WTC11 (cell line): ENCODE measurements at regions not wholly inside any gene's neighbourhood (a gene's known extent, or its start where the extent isn't known, plus 50 kb on each side); places are given as distances from the start of the nearest gene placed in this dataset.
A peak's percentile ranks its signal among the peaks of the same experiment; 100 is the strongest.

Experiments
- ATAC-seq: fragments of 200-7000 bp; cut with Tn5 transposase; 2 replicates; pipeline ENCODE4 v1.10.0; 2021; ENCODE audit warnings: mild to moderate bottlenecking, moderate library complexity
- CTCF ChIA-PET: fragments of 300-600 bp; sonication (Branson Sonifier 250); formaldehyde crosslinking; loops from one replicate; lab custom pipeline; 2021; ENCODE audit warnings: antibody characterized with exemption; lab: Charles Lee
- POLR2A ChIA-PET: fragments of 350-600 bp; sonication (Branson Sonifier 250); formaldehyde crosslinking; loops from one replicate; lab custom pipeline; 2021; ENCODE audit warnings: antibody characterized with exemption; lab: Charles Lee
- DNase-seq: peaks from one replicate; pipeline ENCODE4 v3.0.0; 2021; ENCODE audit warnings: low spot score
- H3K27ac Mint-ChIP-seq: 2 replicates; pipeline ENCODE4 v1.8.0; 2021; ENCODE audit warnings: mixed read lengths
- H3K27me3 Mint-ChIP-seq: 2 replicates; pipeline ENCODE4 v1.8.0; 2021; ENCODE audit warnings: low read depth, mild to moderate bottlenecking, moderate library complexity, mixed read lengths
- H3K36me3 Mint-ChIP-seq: 2 replicates; pipeline ENCODE4 v1.8.0; 2021; ENCODE audit warnings: mixed read lengths
- H3K4me1 Mint-ChIP-seq: 2 replicates; pipeline ENCODE4 v1.8.0; 2022; ENCODE audit warnings: mixed read lengths
- H3K4me3 Mint-ChIP-seq: 2 replicates; pipeline ENCODE4 v1.8.0; 2021; ENCODE audit warnings: mild to moderate bottlenecking, moderate library complexity, mixed read lengths
- H3K9me3 Mint-ChIP-seq: 2 replicates; pipeline ENCODE4 v1.8.0; 2021; ENCODE audit warnings: mixed read lengths
- CREB1 ChIP-seq: sonication (generic); formaldehyde crosslinking; IDR thresholded peaks from 2 replicates; pipeline ENCODE4 v1.8.0; 2023; ENCODE audit warnings: mild to moderate bottlenecking, missing genetic modification reagents
- FOXK1 ChIP-seq: sonication (generic); formaldehyde crosslinking; IDR thresholded peaks from 2 replicates; pipeline ENCODE4 v1.8.0; 2022; ENCODE audit warnings: mild to moderate bottlenecking, moderate library complexity, missing genetic modification reagents
- FOXP1 ChIP-seq: sonication (generic); formaldehyde crosslinking; IDR thresholded peaks from 2 replicates; pipeline ENCODE4 v1.8.0; 2022; ENCODE audit warnings: missing genetic modification reagents, mild to moderate bottlenecking, moderate library complexity, borderline replicate concordance
- GABPB1 ChIP-seq: sonication (generic); formaldehyde crosslinking; IDR thresholded peaks from 2 replicates; pipeline ENCODE4 v1.8.1; 2023; ENCODE audit warnings: mild to moderate bottlenecking, missing genetic modification reagents
- GRHL2 ChIP-seq: fragments of 250-450 bp; sonication (Bioruptor Pico); IDR thresholded peaks from 2 replicates; pipeline ENCODE4 v1.8.0; 2022; ENCODE audit warnings: mild to moderate bottlenecking, moderate library complexity; ENCODE audit not compliant: insufficient replicate concordance, severe bottlenecking
- IRF1 ChIP-seq: sonication (generic); formaldehyde crosslinking; IDR thresholded peaks from 2 replicates; pipeline ENCODE4 v1.8.0; 2023; ENCODE audit warnings: missing genetic modification reagents
- KAT7 ChIP-seq: sonication (generic); formaldehyde crosslinking; IDR thresholded peaks from 2 replicates; pipeline ENCODE4 v1.8.1; 2023; ENCODE audit warnings: missing genetic modification reagents, mild to moderate bottlenecking, borderline replicate concordance
- MXD4 ChIP-seq: fragments of 250-450 bp; sonication (Bioruptor Pico); IDR thresholded peaks from 2 replicates; pipeline ENCODE4 v1.8.0; 2021; ENCODE audit warnings: mild to moderate bottlenecking, moderate library complexity, borderline replicate concordance
- NFATC4 ChIP-seq: fragments of 250-450 bp; sonication (Bioruptor Pico); IDR thresholded peaks from 2 replicates; pipeline ENCODE4 v1.9.0; 2021; ENCODE audit warnings: mild to moderate bottlenecking
- NFYB ChIP-seq: sonication (generic); formaldehyde crosslinking; conservative IDR thresholded peaks from 2 replicates; pipeline ENCODE4 v1.8.0; 2022; ENCODE audit warnings: low read depth, missing genetic modification reagents
- NR1H2 ChIP-seq: sonication (generic); formaldehyde crosslinking; IDR thresholded peaks from 2 replicates; pipeline ENCODE4 v1.9.0; 2021; ENCODE audit warnings: mild to moderate bottlenecking, moderate library complexity, missing genetic modification reagents
- PREB ChIP-seq: sonication (generic); formaldehyde crosslinking; IDR thresholded peaks from 2 replicates; pipeline ENCODE4 v1.8.1; 2022; ENCODE audit warnings: mild to moderate bottlenecking, missing genetic modification reagents, moderate library complexity, borderline replicate concordance
- RELA ChIP-seq: sonication (generic); formaldehyde crosslinking; IDR thresholded peaks from 2 replicates; pipeline ENCODE4 v1.8.1; 2022; ENCODE audit warnings: missing genetic modification reagents, mild to moderate bottlenecking, borderline replicate concordance
- RORB ChIP-seq: fragments of 250-450 bp; sonication (Bioruptor Pico); IDR thresholded peaks from 2 replicates; pipeline ENCODE4 v1.9.0; 2021; ENCODE audit warnings: mild to moderate bottlenecking
- SMAD4 ChIP-seq: sonication (generic); formaldehyde crosslinking; IDR thresholded peaks from 2 replicates; pipeline ENCODE4 v1.8.0; 2022; ENCODE audit warnings: mild to moderate bottlenecking, missing genetic modification reagents
- SOX15 ChIP-seq: fragments of 250-450 bp; sonication (Bioruptor Pico); IDR thresholded peaks from 2 replicates; pipeline ENCODE4 v1.9.0; 2021; ENCODE audit warnings: mild to moderate bottlenecking
- STAT6 ChIP-seq: sonication (generic); formaldehyde crosslinking; conservative IDR thresholded peaks from 2 replicates; pipeline ENCODE4 v1.8.1; 2023; ENCODE audit warnings: mild to moderate bottlenecking, low read depth, missing genetic modification reagents, moderate library complexity
- USF1 ChIP-seq: sonication (generic); formaldehyde crosslinking; IDR thresholded peaks from 2 replicates; pipeline ENCODE4 v1.8.0; 2022; ENCODE audit warnings: mild to moderate bottlenecking, missing genetic modification reagents
- ZBTB21 ChIP-seq: sonication (generic); formaldehyde crosslinking; IDR thresholded peaks from 2 replicates; pipeline ENCODE4 v1.8.1; 2023; ENCODE audit warnings: mild to moderate bottlenecking, missing genetic modification reagents, borderline replicate concordance
- ZNF121 ChIP-seq: sonication (generic); formaldehyde crosslinking; IDR thresholded peaks from 2 replicates; pipeline ENCODE4 v1.8.0; 2023; ENCODE audit warnings: missing genetic modification reagents
- ZNF219 ChIP-seq: sonication (generic); formaldehyde crosslinking; IDR thresholded peaks from 2 replicates; pipeline ENCODE4 v1.8.0; 2023; ENCODE audit warnings: missing genetic modification reagents, mild to moderate bottlenecking, borderline replicate concordance
- ZNF263 ChIP-seq: sonication (generic); formaldehyde crosslinking; IDR thresholded peaks from 2 replicates; pipeline ENCODE4 v1.8.1; 2022; ENCODE audit warnings: low read depth, mild to moderate bottlenecking, moderate library complexity, missing genetic modification reagents
- ZNF396 ChIP-seq: fragments of 250-450 bp; sonication (Bioruptor Pico); IDR thresholded peaks from 2 replicates; pipeline ENCODE4 v1.8.0; 2021; ENCODE audit warnings: mild to moderate bottlenecking, moderate library complexity, borderline replicate concordance
- ZNF532 ChIP-seq: fragments of 250-450 bp; sonication (Bioruptor Pico); IDR thresholded peaks from 2 replicates; pipeline ENCODE4 v1.9.0; 2021; ENCODE audit warnings: mild to moderate bottlenecking, borderline replicate concordance
- ZNF671 ChIP-seq: fragments of 250-450 bp; sonication (Bioruptor Pico); IDR thresholded peaks from 2 replicates; pipeline ENCODE4 v1.8.0; 2021; ENCODE audit warnings: mild to moderate bottlenecking
- TF ChIP-seq, protein P1 (sequence below): fragments of 250-450 bp; sonication (Bioruptor Pico); IDR thresholded peaks from 2 replicates; pipeline ENCODE4 v1.9.0; 2021; ENCODE audit warnings: moderate library complexity, mild to moderate bottlenecking, inconsistent platforms, borderline replicate concordance
- TF ChIP-seq, protein P2 (sequence below): sonication (generic); formaldehyde crosslinking; IDR thresholded peaks from 2 replicates; pipeline ENCODE4 v1.8.1; 2023; ENCODE audit warnings: mild to moderate bottlenecking, missing genetic modification reagents, moderate library complexity

DNA sequence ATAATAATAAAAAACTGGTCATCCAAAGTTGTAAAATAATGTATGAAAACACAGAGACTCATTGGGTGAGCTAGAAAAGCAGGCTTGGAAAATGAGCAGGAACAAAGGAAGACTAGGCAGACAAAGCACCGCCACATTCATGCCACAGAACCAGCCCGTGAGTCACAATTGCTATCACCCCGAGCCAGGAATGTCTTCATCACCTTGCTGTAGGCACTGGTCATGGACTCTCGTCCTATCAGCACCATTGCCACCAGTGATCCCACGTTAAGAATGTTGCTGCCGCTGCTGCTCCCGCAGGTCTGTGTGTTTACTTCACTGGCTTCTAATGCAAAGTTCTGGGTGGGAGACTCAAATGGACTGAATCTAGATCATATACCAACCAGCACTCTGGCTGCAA is 417.9 kb downstream of the PID1 start:
- peak; percentile 52; the same call in 1 of the 2 replicates for ATAC-seq
- Mint-ChIP-seq H3K4me3 (no peak overlapping the region), H3K9me3 (no peaks in the 10 kb centered on the region), H3K27me3 (no peaks in the 10 kb centered on the region), H3K36me3 (no peaks in the 10 kb centered on the region), H3K4me1 (peaks cover 7% of the 10 kb centered on the region; the same call in 1 of the 2 replicates)
- POLR2A ChIA-PET, result no interaction called here
- peak; percentile 12 for DNase-seq
- no peak for TF ChIP-seq IRF1 (CRISPR knock-in tag)
- no peak for TF ChIP-seq ZBTB21
- no peak for TF ChIP-seq NFYB (CRISPR knock-in tag)
- TF ChIP-seq FOXP1 (CRISPR knock-in tag), result no peak
- no peak for TF ChIP-seq CREB1 (CRISPR knock-in tag)
- no peak for TF ChIP-seq PREB (CRISPR knock-in tag)
- no peak for TF ChIP-seq ZNF121
- TF ChIP-seq STAT6 (CRISPR knock-in tag), result no peak
- TF ChIP-seq RELA (CRISPR knock-in tag), result no peak
- no peak for TF ChIP-seq NFATC4 (CRISPR knock-in tag)
- TF ChIP-seq GABPB1 (CRISPR knock-in tag), result no peak
- TF ChIP-seq, protein P1, sequence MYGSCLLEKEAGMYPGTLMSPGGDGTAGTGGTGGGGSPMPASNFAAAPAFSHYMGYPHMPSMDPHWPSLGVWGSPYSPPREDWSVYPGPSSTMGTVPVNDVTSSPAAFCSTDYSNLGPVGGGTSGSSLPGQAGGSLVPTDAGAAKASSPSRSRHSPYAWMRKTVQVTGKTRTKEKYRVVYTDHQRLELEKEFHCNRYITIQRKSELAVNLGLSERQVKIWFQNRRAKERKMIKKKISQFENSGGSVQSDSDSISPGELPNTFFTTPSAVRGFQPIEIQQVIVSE (CRISPR knock-in tag), result no peak
- no peak for TF ChIP-seq MXD4
- no peak for TF ChIP-seq RORB (CRISPR knock-in tag)
- TF ChIP-seq ZNF532 (CRISPR knock-in tag), result no peak
- no peak for TF ChIP-seq KAT7 (CRISPR knock-in tag)
- TF ChIP-seq, all 79 proteins: peak for 0
- H3K27ac Mint-ChIP-seq, result no peak overlapping the region
- CTCF ChIA-PET, result no interaction called here

GRCh38 chr2:228848638-228849037 is 422.4 kb downstream of the PID1 start:
- H3K4me3 Mint-ChIP-seq, result no peak overlapping the region
- no peaks in the 10 kb centered on the region for H3K9me3 Mint-ChIP-seq
- ATAC-seq (no peak), DNase-seq (no peak)
- no peaks in the 10 kb centered on the region for H3K27me3 Mint-ChIP-seq
- H3K4me1 Mint-ChIP-seq, result peaks cover 7% of the 10 kb centered on the region; the same call in 1 of the 2 replicates
- H3K27ac Mint-ChIP-seq, result no peak overlapping the region
- CTCF ChIA-PET, result no interaction called here
- POLR2A ChIA-PET, result no interaction called here
- no peaks in the 10 kb centered on the region for H3K36me3 Mint-ChIP-seq
- TF ChIP-seq ZNF671 (CRISPR knock-in tag), result no peak
- no peak for TF ChIP-seq SOX15 (CRISPR knock-in tag)
- no peak for TF ChIP-seq SMAD4
- TF ChIP-seq GABPB1 (CRISPR knock-in tag), result no peak
- TF ChIP-seq GRHL2, result no peak
- no peak for TF ChIP-seq USF1 (CRISPR knock-in tag)
- TF ChIP-seq, protein P2, sequence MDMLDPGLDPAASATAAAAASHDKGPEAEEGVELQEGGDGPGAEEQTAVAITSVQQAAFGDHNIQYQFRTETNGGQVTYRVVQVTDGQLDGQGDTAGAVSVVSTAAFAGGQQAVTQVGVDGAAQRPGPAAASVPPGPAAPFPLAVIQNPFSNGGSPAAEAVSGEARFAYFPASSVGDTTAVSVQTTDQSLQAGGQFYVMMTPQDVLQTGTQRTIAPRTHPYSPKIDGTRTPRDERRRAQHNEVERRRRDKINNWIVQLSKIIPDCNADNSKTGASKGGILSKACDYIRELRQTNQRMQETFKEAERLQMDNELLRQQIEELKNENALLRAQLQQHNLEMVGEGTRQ, result no peak; the same call in 1 of the 2 replicates
- no peak for TF ChIP-seq ZNF263 (CRISPR knock-in tag)
- no peak for TF ChIP-seq ZNF219 (CRISPR knock-in tag)
- TF ChIP-seq NR1H2 (CRISPR knock-in tag), result no peak
- TF ChIP-seq ZNF396 (CRISPR knock-in tag), result no peak
- TF ChIP-seq FOXK1 (CRISPR knock-in tag), result no peak
